ENCODE measurements at regions not wholly inside any gene's neighbourhood (a gene's known extent, or its start where the extent isn't known, plus 50 kb on each side); places are given as distances from the start of the nearest gene placed in this dataset.

DNA sequence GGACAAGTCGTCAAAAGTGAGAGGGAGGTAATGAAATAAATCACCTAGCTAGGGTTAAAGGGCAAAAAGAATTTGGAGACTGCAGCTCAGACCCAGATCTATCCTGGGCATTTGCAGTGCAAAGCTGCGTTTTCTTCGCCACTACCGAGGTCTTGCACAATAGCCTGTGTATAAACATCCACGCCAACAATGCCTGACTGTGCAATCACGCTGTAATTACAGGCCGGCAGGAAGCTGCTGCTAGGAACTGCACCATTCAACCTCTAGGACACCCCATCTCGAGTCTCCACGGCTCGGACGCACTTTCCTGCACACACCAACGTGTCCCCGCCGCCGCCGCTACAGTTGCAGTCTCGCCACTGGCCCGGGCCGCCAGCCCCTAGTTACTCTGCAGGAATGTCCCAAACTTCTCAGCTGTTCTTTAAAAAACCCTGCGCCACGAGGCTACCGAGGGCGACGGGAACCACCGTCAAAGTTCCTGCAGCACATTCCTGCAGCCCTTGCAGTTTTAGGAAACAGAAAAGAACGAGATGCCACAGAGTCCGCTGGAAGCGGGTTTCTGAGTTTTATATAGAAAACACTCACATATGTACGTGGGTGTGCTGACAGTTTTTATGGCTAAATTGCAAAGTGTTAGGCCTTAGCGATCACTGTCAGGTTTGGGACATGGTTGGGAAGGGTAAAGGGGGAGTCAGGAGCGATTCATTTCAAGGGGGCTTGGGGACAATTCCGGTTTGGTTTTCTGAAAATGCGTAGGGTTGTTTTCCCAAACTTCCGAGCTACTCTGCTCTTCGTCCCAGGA, 65.6 kb upstream of the PTGR2 start:
- TF ChIP-seq CTCF (IDR thresholded peaks at IDR 0.05) (no peak), POLR2A (IDR thresholded peaks at IDR 0.05) (peak in 1 of 2 donors; percentile 65)

Data from vagina (tissue), 2 donors.